Testis (tissue), 2 donors: ENCODE measurements at regions not wholly inside any gene's neighbourhood (a gene's known extent, or its start where the extent isn't known, plus 50 kb on each side); places are given as distances from the start of the nearest gene placed in this dataset.

Experiments
- DNase-seq: peaks from one replicate; pipeline ENCODE4 v3.0.0-alpha.2; 2019
- H3K27ac ChIP-seq, 2 donors: fragments of 200-600 bp; sonication (generic); one replicate each; pipeline ENCODE4 v1.5.1; 2019
- H3K27me3 ChIP-seq: fragments of 200-600 bp; sonication (generic); one replicate; pipeline ENCODE4 v1.5.1; 2019
- H3K36me3 ChIP-seq: fragments of 200-600 bp; sonication (generic); one replicate; pipeline ENCODE4 v1.5.1; 2017; ENCODE audit warnings: low read depth; ENCODE audit errors: missing control alignments
- H3K4me1 ChIP-seq: fragments of 200-600 bp; sonication (generic); one replicate; pipeline ENCODE4 v1.5.1; 2019
- H3K4me3 ChIP-seq, 2 donors: fragments of 200-600 bp; sonication (generic); one replicate each; pipeline ENCODE4 v1.5.1; 2017 to 2019
- H3K9me3 ChIP-seq: fragments of 200-600 bp; sonication (generic); one replicate; pipeline ENCODE4 v1.5.1; 2017
- CTCF ChIP-seq, 3 experiments: fragments of 450-650 bp in 2 of 3; fragments of 200-600 bp in 1 of 3; sonication (generic) in 1 of 3; IDR thresholded peaks; one replicate each; pipeline ENCODE4 v1.5.1; 2016 to 2019; ENCODE audit warnings: antibody characterized with exemption in 3 of 3, mild to moderate bottlenecking in 2 of 3, moderate library complexity in 1 of 3
- POLR2A ChIP-seq: fragments of 450-650 bp; IDR thresholded peaks from one replicate; pipeline ENCODE4 v1.6.1; 2017; ENCODE audit warnings: antibody characterized with exemption, mild to moderate bottlenecking, moderate library complexity
- WGBS, 2 donors: methylation state at CpG; one replicate each; pipeline ENCODE4 v1.1.5; 2018; 5-methylcytosine and 5-hydroxymethylcytosine counted together
- intact Hi-C: fragments of 100-400 bp; cut with DNase I; formaldehyde crosslinking; loops from one replicate; pipeline ENCODE4 v1.15.1; 2023; ENCODE audit warnings: low total_unique reads

GRCh38 chr1:208892147-208892546 is 648.0 kb upstream of the PLXNA2 start:
- no peaks in the 10 kb centered on the region for H3K9me3 ChIP-seq
- no peak overlapping the region for H3K27ac ChIP-seq
- H3K36me3 ChIP-seq: no peaks in the 10 kb centered on the region
- no peak for DNase-seq
- TF ChIP-seq CTCF (IDR thresholded peaks at IDR 0.05): no peak
- H3K4me1 ChIP-seq: no peaks in the 10 kb centered on the region
- 62 to 63% methylated on average over 6 of the region's 6 CpGs for WGBS, 2 donors
- H3K27me3 ChIP-seq: no peaks in the 10 kb centered on the region
- no peak overlapping the region for H3K4me3 ChIP-seq
- intact Hi-C loops: no loop called here

- Histone ChIP-seq H3K4me1 (no peaks in the 10 kb centered on the region), H3K27ac (no peak overlapping the region), H3K9me3 (no peaks in the 10 kb centered on the region), H3K4me3 (no peak overlapping the region), H3K36me3 (no peaks in the 10 kb centered on the region), H3K27me3 (no peaks in the 10 kb centered on the region)
- no peak for TF ChIP-seq POLR2A
- TF ChIP-seq CTCF (IDR thresholded peaks at IDR 0.05): no peak
- WGBS, 2 donors: 57 to 66% methylated on average over 3 of the region's 3 CpGs
- DNase-seq: no peak
- intact Hi-C loops: no loop called here
These were observed 649.1 kb upstream of the PLXNA2 start for GRCh38 chr1:208893251-208893650.

GRCh38 chr1:208895181-208895580 is 651.0 kb upstream of the PLXNA2 start:
- TF ChIP-seq CTCF (IDR thresholded peaks at IDR 0.05) (no peak), POLR2A (no peak)
- Histone ChIP-seq H3K9me3 (no peaks in the 10 kb centered on the region), H3K36me3 (no peaks in the 10 kb centered on the region), H3K4me1 (no peaks in the 10 kb centered on the region), H3K4me3 (no peak overlapping the region), H3K27ac (no peak overlapping the region), H3K27me3 (no peaks in the 10 kb centered on the region)
- 94 to 95% methylated on average over 1 of the region's 1 CpG for WGBS, 2 donors
- intact Hi-C loops: no loop called here
- no peak for DNase-seq

- WGBS, 2 donors: 80 to 85% methylated on average over 1 of the region's 1 CpG
- no peak for DNase-seq
- TF ChIP-seq POLR2A: no peak
- intact Hi-C loops: no loop called here
- H3K9me3 ChIP-seq: no peaks in the 10 kb centered on the region
- H3K27me3 ChIP-seq: no peaks in the 10 kb centered on the region
- no peak overlapping the region for H3K4me3 ChIP-seq
- H3K36me3 ChIP-seq: no peaks in the 10 kb centered on the region
- no peaks in the 10 kb centered on the region for H3K4me1 ChIP-seq
- no peak overlapping the region for H3K27ac ChIP-seq
These were observed 651.6 kb upstream of the PLXNA2 start for GRCh38 chr1:208895820-208896219.

- H3K27me3 ChIP-seq: no peaks in the 10 kb centered on the region
- no peak for TF ChIP-seq CTCF (IDR thresholded peaks at IDR 0.05)
- intact Hi-C loops: no loop called here
- H3K4me1 ChIP-seq: no peaks in the 10 kb centered on the region
- DNase-seq: no peak
- no peak overlapping the region for H3K4me3 ChIP-seq
- no peak overlapping the region for H3K27ac ChIP-seq
- H3K36me3 ChIP-seq: no peaks in the 10 kb centered on the region
- H3K9me3 ChIP-seq: no peaks in the 10 kb centered on the region
These were observed 652.6 kb upstream of the PLXNA2 start for GRCh38 chr1:208896768-208897167.

GRCh38 chr1:208899438-208899837 is 655.3 kb upstream of the PLXNA2 start:
- Histone ChIP-seq H3K36me3 (no peaks in the 10 kb centered on the region), H3K9me3 (no peaks in the 10 kb centered on the region), H3K27ac (no peak overlapping the region), H3K27me3 (no peaks in the 10 kb centered on the region), H3K4me3 (no peak overlapping the region), H3K4me1 (no peaks in the 10 kb centered on the region)
- DNase-seq: no peak
- TF ChIP-seq POLR2A: no peak
- no peak for TF ChIP-seq CTCF (IDR thresholded peaks at IDR 0.05)
- intact Hi-C loops: no loop called here
